ENCODE measurements at regions not wholly inside any gene's neighbourhood (a gene's known extent, or its start where the extent isn't known, plus 50 kb on each side); places are given as distances from the start of the nearest gene placed in this dataset.

- TF ChIP-seq CTCF (conservative IDR thresholded peaks at IDR 0.05 in 1 of 2, IDR thresholded peaks at IDR 0.05 in 1 of 2; ENCODE audit: extremely low read depth in 1 of 2, insufficient read depth in 1 of 2, low read depth in 1 of 2, low read length in 2 of 2) (no peak), EZH2 (IDR thresholded peaks at IDR 0.05; ENCODE audit: borderline replicate concordance, low read length) (no peak)
Observed at GRCh38 chr18:55069497-55069896, 110.2 kb upstream of the CCDC68 start.
